ENCODE measurements at regions not wholly inside any gene's neighbourhood (a gene's known extent, or its start where the extent isn't known, plus 50 kb on each side); places are given as distances from the start of the nearest gene placed in this dataset.

DNA sequence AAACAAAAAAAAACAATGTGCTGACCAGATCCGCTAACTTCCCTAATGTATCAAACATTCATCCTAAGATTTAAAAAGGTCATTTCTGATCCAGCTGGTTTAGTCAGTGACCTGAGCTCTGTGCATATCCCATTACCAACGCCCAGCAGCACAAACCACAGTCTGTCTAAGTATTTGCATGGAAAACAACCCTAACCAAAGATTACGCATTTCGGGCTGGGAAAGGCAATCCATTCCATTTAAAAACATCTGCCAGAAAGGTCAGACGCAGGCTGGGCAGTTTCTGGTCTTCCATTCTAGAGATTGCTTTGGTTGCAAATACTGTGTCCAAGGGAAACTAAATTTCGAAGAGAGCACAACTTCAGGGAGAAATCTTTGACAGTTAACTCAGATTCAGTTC lies 234.9 kb downstream of the FLRT2 start:
- TF ChIP-seq, protein P1, sequence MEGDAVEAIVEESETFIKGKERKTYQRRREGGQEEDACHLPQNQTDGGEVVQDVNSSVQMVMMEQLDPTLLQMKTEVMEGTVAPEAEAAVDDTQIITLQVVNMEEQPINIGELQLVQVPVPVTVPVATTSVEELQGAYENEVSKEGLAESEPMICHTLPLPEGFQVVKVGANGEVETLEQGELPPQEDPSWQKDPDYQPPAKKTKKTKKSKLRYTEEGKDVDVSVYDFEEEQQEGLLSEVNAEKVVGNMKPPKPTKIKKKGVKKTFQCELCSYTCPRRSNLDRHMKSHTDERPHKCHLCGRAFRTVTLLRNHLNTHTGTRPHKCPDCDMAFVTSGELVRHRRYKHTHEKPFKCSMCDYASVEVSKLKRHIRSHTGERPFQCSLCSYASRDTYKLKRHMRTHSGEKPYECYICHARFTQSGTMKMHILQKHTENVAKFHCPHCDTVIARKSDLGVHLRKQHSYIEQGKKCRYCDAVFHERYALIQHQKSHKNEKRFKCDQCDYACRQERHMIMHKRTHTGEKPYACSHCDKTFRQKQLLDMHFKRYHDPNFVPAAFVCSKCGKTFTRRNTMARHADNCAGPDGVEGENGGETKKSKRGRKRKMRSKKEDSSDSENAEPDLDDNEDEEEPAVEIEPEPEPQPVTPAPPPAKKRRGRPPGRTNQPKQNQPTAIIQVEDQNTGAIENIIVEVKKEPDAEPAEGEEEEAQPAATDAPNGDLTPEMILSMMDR (IDR thresholded peaks at IDR 0.05; ENCODE audit: poor library complexity): no peak
- no peak for TF ChIP-seq EZH2phosphoT487 (IDR thresholded peaks at IDR 0.05; ENCODE audit: low read depth, severe bottlenecking, unreplicated experiment)
- no peak for TF ChIP-seq EZH2 (IDR thresholded peaks at IDR 0.05; ENCODE audit: borderline replicate concordance)

Data from hepatocyte (in vitro differentiated cells).